CD4-positive, alpha-beta T cell treated with Interleukin-15 for 4 hours (primary cell): ENCODE measurements at regions not wholly inside any gene's neighbourhood (a gene's known extent, or its start where the extent isn't known, plus 50 kb on each side); places are given as distances from the start of the nearest gene placed in this dataset.
"Not testable (repeated sequence)": the region's sequence is repeated elsewhere in the genome, so short reads cannot be mapped to it uniquely, and the experiment has no call there.

Experiments
- DNase-seq: peaks from one replicate; pipeline ENCODE4 v3.0.0-alpha.2; 2020; ENCODE audit warnings: low spot score

DNA sequence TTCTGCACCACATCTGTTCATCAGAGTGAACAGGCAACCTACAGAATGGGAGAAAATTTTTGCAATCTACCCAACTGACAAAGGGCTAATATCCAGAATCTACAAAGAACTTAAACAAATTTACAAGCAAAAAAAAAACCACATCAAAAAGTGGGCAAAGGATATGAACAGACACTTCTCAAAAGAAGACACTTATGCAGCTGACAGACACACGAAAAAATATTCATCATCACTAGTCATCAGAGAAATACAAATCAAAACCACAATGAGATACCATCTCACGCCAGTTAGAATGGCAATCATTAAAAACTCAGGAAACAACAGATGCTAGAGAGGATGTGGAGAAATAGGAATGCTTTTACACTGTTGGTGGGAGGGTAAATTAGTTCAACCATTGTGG is 59.1 kb upstream of the UBE2E2 start:
- DNase-seq, result not testable (repeated sequence)

DNA sequence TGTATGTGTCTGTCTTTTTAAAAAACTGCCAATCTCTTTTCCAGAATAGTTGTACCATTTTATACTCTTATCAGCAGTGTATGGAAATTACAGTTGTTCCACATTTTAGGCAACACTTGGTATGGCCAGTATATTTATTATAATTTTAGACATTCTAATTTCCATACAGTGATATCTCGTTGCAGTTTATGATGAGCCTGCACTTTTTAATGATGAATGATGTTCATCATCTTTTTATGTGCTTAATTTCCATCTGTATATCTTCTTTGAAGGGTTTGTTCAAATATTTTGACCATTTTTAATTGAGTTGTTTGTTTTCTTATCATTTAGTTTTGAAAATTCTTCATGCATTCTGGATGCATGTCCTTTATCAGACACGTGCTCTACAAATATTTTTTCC is 57.0 kb upstream of the UBE2E2 start:
- DNase-seq, result no peak

- no peak for DNase-seq
Measured at GRCh38 chr3:23152989-23153388, 50.1 kb upstream of the UBE2E2 start.
